MV-4-11 (cell line): ENCODE measurements at regions not wholly inside any gene's neighbourhood (a gene's known extent, or its start where the extent isn't known, plus 50 kb on each side); places are given as distances from the start of the nearest gene placed in this dataset.
"Not testable (repeated sequence)": the region's sequence is repeated elsewhere in the genome, so short reads cannot be mapped to it uniquely, and the experiment has no call there.

Experiments used
- DNase-seq: peaks from one replicate; lab custom pipeline; 2025; lab: John Stamatoyannopoulos, UW

GRCh38 chr14:22152161-22152870, 436.7 kb downstream of the DAD1 start:
- DNase-seq: no peak

GRCh38 chr14:22151121-22151520, 437.9 kb downstream of the DAD1 start:
- no peak for DNase-seq

- DNase-seq: no peak
Measured at GRCh38 chr14:22149058-22149457, 440.0 kb downstream of the DAD1 start.

GRCh38 chr14:22147716-22148115, 441.3 kb downstream of the DAD1 start:
- no peak for DNase-seq

- DNase-seq: no peak
Measured at GRCh38 chr14:22143363-22143762, 445.7 kb downstream of the DAD1 start.

- DNase-seq: no peak
Measured at GRCh38 chr14:22140633-22141032, 448.4 kb downstream of the DAD1 start.

GRCh38 chr14:22131749-22132476, 457.1 kb downstream of the DAD1 start:
- peak; percentile 18 for DNase-seq

GRCh38 chr14:22124073-22124613, 450.5 kb upstream of the OR4E1 start:
- DNase-seq: no peak

- DNase-seq: no peak
Measured at GRCh38 chr14:22122829-22123560, 449.4 kb upstream of the OR4E1 start.

GRCh38 chr14:22122227-22122818, 448.7 kb upstream of the OR4E1 start:
- DNase-seq: no peak

GRCh38 chr14:22118899-22119477, 445.4 kb upstream of the OR4E1 start:
- no peak for DNase-seq

GRCh38 chr14:22113401-22113800, 439.8 kb upstream of the OR4E1 start:
- no peak for DNase-seq

GRCh38 chr14:22112004-22112403, 438.4 kb upstream of the OR4E1 start:
- no peak for DNase-seq

- DNase-seq: no peak
Measured at GRCh38 chr14:22107753-22108152, 434.1 kb upstream of the OR4E1 start.

GRCh38 chr14:22106700-22107697, 433.4 kb upstream of the OR4E1 start:
- DNase-seq: no peak

- DNase-seq: no peak
Measured at GRCh38 chr14:22105624-22106006, 432.0 kb upstream of the OR4E1 start.

GRCh38 chr14:22105006-22105623, 431.5 kb upstream of the OR4E1 start:
- no peak for DNase-seq

- not testable (repeated sequence) for DNase-seq
Measured at GRCh38 chr14:22100764-22101120, 427.1 kb upstream of the OR4E1 start.

GRCh38 chr14:22099942-22100763, 426.5 kb upstream of the OR4E1 start:
- peak; percentile 75 for DNase-seq
